CD4-positive, alpha-beta T cell (primary cell): ENCODE measurements at regions not wholly inside any gene's neighbourhood (a gene's known extent, or its start where the extent isn't known, plus 50 kb on each side); places are given as distances from the start of the nearest gene placed in this dataset.

Experiments
- ATAC-seq: fragments of 200-7000 bp; cut with Tn5 transposase; one replicate; pipeline ENCODE4 v1.10.0; 2022; ENCODE audit warnings: mild to moderate bottlenecking; ENCODE audit not compliant: poor library complexity
- CTCF ChIA-PET: fragments of 350-600 bp; sonication (Branson Sonifier 250); formaldehyde crosslinking; loops from one replicate; lab custom pipeline; 2021; ENCODE audit warnings: antibody characterized with exemption, inconsistent platforms; lab: Charles Lee
- POLR2A ChIA-PET: fragments of 350-600 bp; sonication (Branson Sonifier 250); formaldehyde crosslinking; loops from one replicate; lab custom pipeline; 2021; ENCODE audit warnings: antibody characterized with exemption, inconsistent platforms; lab: Charles Lee
- DNase-seq, 14 experiments: peaks; one replicate each; pipeline ENCODE4 v3.0.0-alpha.2; 2013 to 2020; ENCODE audit warnings: mixed read lengths in 2 of 14
- H3K27ac ChIP-seq, 2 donors: one replicate each; pipeline versions ENCODE4 v1.5.1 to v1.7.0; 2013; ENCODE audit warnings: low read length in 2 of 2, low read depth in 1 of 2, mild to moderate bottlenecking in 1 of 2
- H3K27me3 ChIP-seq, 2 experiments: 1 replicate in 1 of 2; 2 replicates in 1 of 2; pipeline versions ENCODE4 v1.6.1 to v1.7.0; 2013; ENCODE audit warnings: low read length in 2 of 2, control low read depth in 1 of 2, mild to moderate bottlenecking in 1 of 2, moderate library complexity in 1 of 2; ENCODE audit not compliant: insufficient read depth in 2 of 2, control insufficient read depth in 1 of 2
- H3K36me3 ChIP-seq: one replicate; pipeline ENCODE4 v1.6.1; 2013; ENCODE audit warnings: low read length, control low read depth; ENCODE audit not compliant: insufficient read depth
- H3K4me1 ChIP-seq: one replicate; pipeline ENCODE4 v1.6.1; 2013; ENCODE audit warnings: low read length, control low read depth; ENCODE audit not compliant: insufficient read depth
- H3K4me3 ChIP-seq: one replicate; pipeline ENCODE4 v1.5.1; 2013; ENCODE audit warnings: mild to moderate bottlenecking, low read length, moderate library complexity
- H3K9me3 ChIP-seq, 2 experiments: 1 replicate in 1 of 2; 2 replicates in 1 of 2; pipeline versions ENCODE4 v1.6.1 to v1.7.0; 2013; ENCODE audit warnings: low read length in 2 of 2, mild to moderate bottlenecking in 2 of 2, control low read depth in 1 of 2, moderate library complexity in 1 of 2; ENCODE audit not compliant: control insufficient read depth in 1 of 2, insufficient read depth in 1 of 2
- H3K27ac Mint-ChIP-seq: one replicate; pipeline ENCODE4 v1.8.0; 2020; ENCODE audit warnings: mixed read lengths
- H3K27me3 Mint-ChIP-seq: one replicate; pipeline ENCODE4 v1.8.0; 2021; ENCODE audit warnings: mixed read lengths
- H3K36me3 Mint-ChIP-seq: one replicate; pipeline ENCODE4 v1.8.0; 2021; ENCODE audit warnings: low read depth, mixed read lengths
- H3K4me1 Mint-ChIP-seq: one replicate; pipeline ENCODE4 v1.8.0; 2021; ENCODE audit warnings: low read depth, mixed read lengths
- H3K4me3 Mint-ChIP-seq: one replicate; pipeline ENCODE4 v1.8.0; 2020; ENCODE audit warnings: mild to moderate bottlenecking, mixed read lengths
- H3K9me3 Mint-ChIP-seq: one replicate; pipeline ENCODE4 v1.8.0; 2020; ENCODE audit warnings: mixed read lengths
- CTCF ChIP-seq: fragments of 200-600 bp; IDR thresholded peaks from one replicate; pipeline ENCODE4 v1.8.0; 2022; ENCODE audit warnings: antibody characterized with exemption, mild to moderate bottlenecking
- intact Hi-C, 2 experiments: fragments of 100-400 bp; cut with DNase I in 1 of 2; cut with micrococcal nuclease in 1 of 2; formaldehyde crosslinking; loops; one replicate each; pipeline versions ENCODE4 v1.15.1 to v1.9.0; 2023 to 2025; cut with DNase I, micrococcal nuclease

- H3K36me3 ChIP-seq = no peaks in the 10 kb centered on the region
- H3K36me3 Mint-ChIP-seq = no peaks in the 10 kb centered on the region
- intact Hi-C loops = no loop called here
- CTCF ChIA-PET = no interaction called here
- no peak for DNase-seq
- no peaks in the 10 kb centered on the region for H3K27me3 Mint-ChIP-seq
- POLR2A ChIA-PET = no interaction called here
- H3K27ac ChIP-seq = no peak overlapping the region
- ATAC-seq = no peak
- no peaks in the 10 kb centered on the region for H3K4me1 ChIP-seq
- no peaks in the 10 kb centered on the region for H3K27me3 ChIP-seq
- H3K4me3 ChIP-seq = no peak overlapping the region
- no peak overlapping the region for H3K27ac Mint-ChIP-seq
- no peaks in the 10 kb centered on the region for H3K9me3 ChIP-seq
- H3K4me1 Mint-ChIP-seq = no peaks in the 10 kb centered on the region
- no peak for TF ChIP-seq CTCF
- no peaks in the 10 kb centered on the region for H3K9me3 Mint-ChIP-seq
- H3K4me3 Mint-ChIP-seq = no peak overlapping the region
Observed at GRCh38 chr18:73824671-73825070, 323.0 kb downstream of the FBXO15 start.

- Histone ChIP-seq H3K9me3 (peaks cover 0 to 3% of the 10 kb centered on the region in 2 experiments), H3K4me3 (no peak overlapping the region), H3K27ac (no peak overlapping the region), H3K36me3 (no peaks in the 10 kb centered on the region), H3K4me1 (no peaks in the 10 kb centered on the region), H3K27me3 (no peaks in the 10 kb centered on the region)
- Mint-ChIP-seq H3K27ac (no peak overlapping the region), H3K4me1 (no peaks in the 10 kb centered on the region), H3K36me3 (no peaks in the 10 kb centered on the region), H3K27me3 (no peaks in the 10 kb centered on the region), H3K4me3 (no peak overlapping the region), H3K9me3 (no peaks in the 10 kb centered on the region)
- DNase-seq (no peak), ATAC-seq (no peak)
- POLR2A ChIA-PET = no interaction called here
- CTCF ChIA-PET = no interaction called here
- TF ChIP-seq CTCF = no peak
- intact Hi-C loops = no loop called here
Observed at GRCh38 chr18:73812423-73812822, 335.2 kb downstream of the FBXO15 start.

GRCh38 chr18:73807551-73808192, 340.0 kb downstream of the FBXO15 start:
- Mint-ChIP-seq H3K27ac (no peak overlapping the region), H3K4me3 (no peak overlapping the region), H3K27me3 (no peaks in the 10 kb centered on the region), H3K36me3 (no peaks in the 10 kb centered on the region), H3K4me1 (no peaks in the 10 kb centered on the region), H3K9me3 (no peaks in the 10 kb centered on the region)
- no peak overlapping the region for H3K4me3 ChIP-seq
- intact Hi-C loops = no loop called here
- CTCF ChIA-PET = no interaction called here
- peaks cover 0 to 3% of the 10 kb centered on the region in 2 experiments for H3K9me3 ChIP-seq
- POLR2A ChIA-PET = no interaction called here
- no peak for TF ChIP-seq CTCF
- no peaks in the 10 kb centered on the region for H3K27me3 ChIP-seq
- H3K36me3 ChIP-seq = no peaks in the 10 kb centered on the region
- ATAC-seq (no peak), DNase-seq (no peak)
- no peak overlapping the region for H3K27ac ChIP-seq
- H3K4me1 ChIP-seq = no peaks in the 10 kb centered on the region
